PC-3 (cell line): ENCODE measurements at regions not wholly inside any gene's neighbourhood (a gene's known extent, or its start where the extent isn't known, plus 50 kb on each side); places are given as distances from the start of the nearest gene placed in this dataset.

Experiments used
- ATAC-seq: fragments of 200-7000 bp; cut with Tn5 transposase; 2 replicates; pipeline ENCODE4 v1.9.1; 2020; ENCODE audit warnings: mild to moderate bottlenecking, moderate library complexity
- BruUV-seq: library from RNA; stranded (reverse); fragments of 400-500 nt; replicated peaks from 2 replicates; lab custom pipeline; 2021; lab: Mats Ljungman, UMichigan
- CTCF ChIA-PET: fragments of 300-600 bp; sonication (Branson Sonifier 250); formaldehyde crosslinking; loops from one replicate; lab custom pipeline; 2022; ENCODE audit warnings: antibody characterized with exemption; lab: Charles Lee
- POLR2A ChIA-PET: fragments of 300-600 bp; sonication (Branson Sonifier 250); formaldehyde crosslinking; loops from one replicate; lab custom pipeline; 2022; ENCODE audit warnings: antibody characterized with exemption; ENCODE audit not compliant: unreplicated experiment; lab: Charles Lee
- DNase-seq: peaks from one replicate; pipeline ENCODE4 v3.0.0-alpha.2; 2015
- H2AFZ ChIP-seq: fragments of 300-600 bp; sonication (generic); 2 replicates; pipeline ENCODE4 v1.6.0; 2016; ENCODE audit warnings: antibody characterized with exemption, low read length
- H3F3A ChIP-seq: fragments of 300-600 bp; sonication (generic); one replicate; pipeline ENCODE4 v1.6.0; 2017; ENCODE audit warnings: antibody characterized with exemption, low read length, control low read depth, mild to moderate bottlenecking; ENCODE audit not compliant: unreplicated experiment
- H3K27ac ChIP-seq: fragments of 300-600 bp; sonication (generic); 2 replicates; pipeline ENCODE4 v1.5.1; 2016; ENCODE audit warnings: mild to moderate bottlenecking, low read length
- H3K27me3 ChIP-seq: fragments of 300-600 bp; sonication (generic); 2 replicates; pipeline ENCODE4 v1.6.1; 2016; ENCODE audit warnings: low read length, mixed read lengths
- H3K36me3 ChIP-seq: fragments of 300-600 bp; sonication (generic); 2 replicates; pipeline ENCODE4 v1.6.1; 2016; ENCODE audit warnings: low read depth, mixed run types, low read length, mixed read lengths
- H3K4me1 ChIP-seq: fragments of 300-600 bp; sonication (generic); 2 replicates; pipeline ENCODE4 v1.5.1; 2016; ENCODE audit warnings: low read length; ENCODE audit not compliant: insufficient read depth
- H3K4me2 ChIP-seq: fragments of 300-600 bp; sonication (generic); 2 replicates; pipeline ENCODE4 v1.6.0; 2016; ENCODE audit warnings: low read length
- H3K4me3 ChIP-seq: fragments of 300-600 bp; sonication (generic); 2 replicates; pipeline ENCODE4 v1.5.1; 2016; ENCODE audit warnings: mild to moderate bottlenecking, low read length, mixed read lengths
- H3K79me2 ChIP-seq: fragments of 300-600 bp; sonication (generic); 2 replicates; pipeline ENCODE4 v1.6.1; 2017; ENCODE audit warnings: low read length, mixed read lengths
- H3K9ac ChIP-seq: fragments of 300-600 bp; sonication (generic); 2 replicates; pipeline ENCODE4 v1.6.0; 2016; ENCODE audit warnings: mild to moderate bottlenecking, low read length
- H3K9me2 ChIP-seq: fragments of 300-600 bp; sonication (generic); replicated peaks from 2 replicates; pipeline ENCODE4 v1.6.1; 2016; ENCODE audit warnings: mixed run types, low read length, mixed read lengths
- H3K9me3 ChIP-seq: fragments of 300-600 bp; sonication (generic); 2 replicates; pipeline ENCODE4 v1.6.1; 2016; ENCODE audit warnings: low read length, mixed read lengths
- H4K20me1 ChIP-seq: fragments of 300-600 bp; sonication (generic); 2 replicates; pipeline ENCODE4 v1.6.1; 2016; ENCODE audit warnings: low read length, mixed read lengths
- CTCF ChIP-seq: fragments of 300-600 bp; sonication (generic); conservative IDR thresholded peaks from 2 replicates; pipeline ENCODE4 v1.5.1; 2017; ENCODE audit warnings: antibody characterized with exemption, low read depth, mild to moderate bottlenecking, low read length
- EZH2 ChIP-seq: fragments of 300-600 bp; sonication (generic); IDR thresholded peaks from one replicate; pipeline ENCODE4 v1.6.1; 2017; ENCODE audit warnings: antibody characterized with exemption, mild to moderate bottlenecking, low read length; ENCODE audit not compliant: unreplicated experiment
- EZH2phosphoT487 ChIP-seq: fragments of 300-600 bp; sonication (generic); IDR thresholded peaks from 2 replicates; pipeline ENCODE4 v1.6.1; 2018; ENCODE audit warnings: mild to moderate bottlenecking, antibody characterized with exemption, low read length, borderline replicate concordance
- intact Hi-C: fragments of 100-400 bp; cut with micrococcal nuclease; formaldehyde crosslinking; loops from 2 replicates; pipeline ENCODE4 v1.9.0; 2023

- no peak overlapping the region for H3K4me2 ChIP-seq
- DNase-seq (no peak), ATAC-seq (no peak)
- intact Hi-C loops = no loop called here
- H2AFZ ChIP-seq = no peak overlapping the region
- ChIA-PET POLR2A (no interaction called here), CTCF (no interaction called here)
- BruUV-seq = no TSS peak
- no peaks in the 10 kb centered on the region for H3K9me3 ChIP-seq
- H3F3A ChIP-seq = no peaks in the 10 kb centered on the region
- H3K27me3 ChIP-seq = no peaks in the 10 kb centered on the region
- no peak overlapping the region for H3K9ac ChIP-seq
- no peak overlapping the region for H3K27ac ChIP-seq
- TF ChIP-seq EZH2 (no peak), EZH2phosphoT487 (no peak), CTCF (no peak)
- no peaks in the 10 kb centered on the region for H4K20me1 ChIP-seq
- no peaks in the 10 kb centered on the region for H3K4me1 ChIP-seq
- no peaks in the 10 kb centered on the region for H3K36me3 ChIP-seq
- no peak overlapping the region for H3K4me3 ChIP-seq
- H3K9me2 ChIP-seq = no peaks in the 10 kb centered on the region
- H3K79me2 ChIP-seq = no peaks in the 10 kb centered on the region
Observed at GRCh38 chr9:89864257-89864656, 259.4 kb downstream of the GADD45G start.

GRCh38 chr9:89864731-89865130 is 259.9 kb downstream of the GADD45G start:
- no peaks in the 10 kb centered on the region for H4K20me1 ChIP-seq
- CTCF ChIA-PET = no interaction called here
- H3K4me3 ChIP-seq = no peak overlapping the region
- H3F3A ChIP-seq = no peaks in the 10 kb centered on the region
- no peaks in the 10 kb centered on the region for H3K79me2 ChIP-seq
- H3K9ac ChIP-seq = no peak overlapping the region
- ATAC-seq = no peak
- no peak for DNase-seq
- no TSS peak for BruUV-seq
- no peaks in the 10 kb centered on the region for H3K9me2 ChIP-seq
- intact Hi-C loops = no loop called here
- TF ChIP-seq CTCF = no peak
- TF ChIP-seq EZH2phosphoT487 = no peak
- no peak for TF ChIP-seq EZH2
- POLR2A ChIA-PET = no interaction called here
- H3K27ac ChIP-seq = no peak overlapping the region
- H3K4me2 ChIP-seq = no peak overlapping the region
- no peaks in the 10 kb centered on the region for H3K9me3 ChIP-seq
- H2AFZ ChIP-seq = no peak overlapping the region
- H3K4me1 ChIP-seq = no peaks in the 10 kb centered on the region
- no peaks in the 10 kb centered on the region for H3K36me3 ChIP-seq
- no peaks in the 10 kb centered on the region for H3K27me3 ChIP-seq

GRCh38 chr9:89865357-89865756 is 260.5 kb downstream of the GADD45G start:
- POLR2A ChIA-PET = no interaction called here
- CTCF ChIA-PET = no interaction called here
- H3K4me2 ChIP-seq = no peak overlapping the region
- no peaks in the 10 kb centered on the region for H3K9me3 ChIP-seq
- intact Hi-C loops = no loop called here
- DNase-seq = no peak
- H3F3A ChIP-seq = no peaks in the 10 kb centered on the region
- TF ChIP-seq EZH2phosphoT487 (no peak), CTCF (no peak), EZH2 (no peak)
- H3K9me2 ChIP-seq = no peaks in the 10 kb centered on the region
- no peak overlapping the region for H3K9ac ChIP-seq
- no peaks in the 10 kb centered on the region for H3K4me1 ChIP-seq
- no peaks in the 10 kb centered on the region for H3K27me3 ChIP-seq
- ATAC-seq = no peak
- no TSS peak for BruUV-seq
- no peaks in the 10 kb centered on the region for H3K36me3 ChIP-seq
- H2AFZ ChIP-seq = no peak overlapping the region
- no peaks in the 10 kb centered on the region for H3K79me2 ChIP-seq
- no peak overlapping the region for H3K27ac ChIP-seq
- H4K20me1 ChIP-seq = no peaks in the 10 kb centered on the region
- no peak overlapping the region for H3K4me3 ChIP-seq
